ENCODE measurements at regions not wholly inside any gene's neighbourhood (a gene's known extent, or its start where the extent isn't known, plus 50 kb on each side); places are given as distances from the start of the nearest gene placed in this dataset.

- no peak overlapping the region for H3K4me3 ChIP-seq
- no peaks in the 10 kb centered on the region for H3K9me3 ChIP-seq
- H3K4me1 ChIP-seq: no peaks in the 10 kb centered on the region
- H3K27me3 ChIP-seq (replicated peaks in 1 of 7): no peaks in the 10 kb centered on the region
- H3K27ac ChIP-seq: no peak overlapping the region
- intact Hi-C loops (cut with DNase I; ENCODE audit: low total_unique reads): no loop called here
- TF ChIP-seq POLR2A (IDR thresholded peaks at IDR 0.05) (no peak), POLR2AphosphoS5 (IDR thresholded peaks at IDR 0.05) (no peak), CTCF (IDR thresholded peaks at IDR 0.05 in 8 of 11, conservative IDR thresholded peaks at IDR 0.05 in 3 of 11) (no peak)
- WGBS, 5 donors: 47 to 57% (median 49%) methylated on average over 4 of the region's 4 CpGs
- DNase-seq: no peak
- no peaks in the 10 kb centered on the region for H3K36me3 ChIP-seq
These were observed 187.1 kb upstream of the PIK3C3 start for GRCh38 chr18:41767960-41768359.

- 64 to 76% (median 70%) methylated on average over 3 of the region's 3 CpGs for WGBS, 5 donors
- Histone ChIP-seq H3K36me3 (no peaks in the 10 kb centered on the region), H3K4me1 (no peaks in the 10 kb centered on the region), H3K27ac (no peak overlapping the region), H3K9me3 (no peaks in the 10 kb centered on the region), H3K27me3 (replicated peaks in 1 of 7) (no peaks in the 10 kb centered on the region), H3K4me3 (no peak overlapping the region)
- intact Hi-C loops (cut with DNase I; ENCODE audit: low total_unique reads): no loop called here
- TF ChIP-seq POLR2A (IDR thresholded peaks at IDR 0.05) (no peak), POLR2AphosphoS5 (IDR thresholded peaks at IDR 0.05) (no peak), CTCF (IDR thresholded peaks at IDR 0.05 in 8 of 11, conservative IDR thresholded peaks at IDR 0.05 in 3 of 11) (no peak)
- no peak for DNase-seq
These were observed 189.6 kb upstream of the PIK3C3 start for GRCh38 chr18:41765460-41765859.

- Histone ChIP-seq H3K9me3 (no peaks in the 10 kb centered on the region), H3K27ac (no peak overlapping the region), H3K4me3 (no peak overlapping the region), H3K27me3 (replicated peaks in 1 of 7) (no peaks in the 10 kb centered on the region), H3K36me3 (no peaks in the 10 kb centered on the region), H3K4me1 (no peaks in the 10 kb centered on the region)
- 80 to 94% (median 89%) methylated on average over 1 of the region's 1 CpG for WGBS, 5 donors
- no peak for DNase-seq
- TF ChIP-seq POLR2AphosphoS5 (IDR thresholded peaks at IDR 0.05) (no peak), CTCF (IDR thresholded peaks at IDR 0.05 in 8 of 11, conservative IDR thresholded peaks at IDR 0.05 in 3 of 11) (no peak), POLR2A (IDR thresholded peaks at IDR 0.05) (no peak)
- intact Hi-C loops (cut with DNase I; ENCODE audit: low total_unique reads): no loop called here
These were observed 191.7 kb upstream of the PIK3C3 start for GRCh38 chr18:41763361-41763760.

- Histone ChIP-seq H3K36me3 (no peaks in the 10 kb centered on the region), H3K9me3 (no peaks in the 10 kb centered on the region), H3K27ac (no peak overlapping the region), H3K27me3 (replicated peaks in 1 of 7) (no peaks in the 10 kb centered on the region), H3K4me1 (no peaks in the 10 kb centered on the region), H3K4me3 (no peak overlapping the region)
- no peak for DNase-seq
- TF ChIP-seq POLR2AphosphoS5 (IDR thresholded peaks at IDR 0.05): no peak
- TF ChIP-seq CTCF (IDR thresholded peaks at IDR 0.05 in 8 of 11, conservative IDR thresholded peaks at IDR 0.05 in 3 of 11): no peak
- no peak for TF ChIP-seq POLR2A (IDR thresholded peaks at IDR 0.05)
- 59 to 85% (median 71%) methylated on average over 2 of the region's 2 CpGs for WGBS, 5 donors
- intact Hi-C loops (cut with DNase I; ENCODE audit: low total_unique reads): no loop called here
These were observed 193.6 kb upstream of the PIK3C3 start for GRCh38 chr18:41761333-41762018.
